ENCODE measurements at regions not wholly inside any gene's neighbourhood (a gene's known extent, or its start where the extent isn't known, plus 50 kb on each side); places are given as distances from the start of the nearest gene placed in this dataset.

GRCh38 chr12:127822809-127823411, 444.1 kb upstream of the TMEM132C start:
- TF ChIP-seq, protein P1, sequence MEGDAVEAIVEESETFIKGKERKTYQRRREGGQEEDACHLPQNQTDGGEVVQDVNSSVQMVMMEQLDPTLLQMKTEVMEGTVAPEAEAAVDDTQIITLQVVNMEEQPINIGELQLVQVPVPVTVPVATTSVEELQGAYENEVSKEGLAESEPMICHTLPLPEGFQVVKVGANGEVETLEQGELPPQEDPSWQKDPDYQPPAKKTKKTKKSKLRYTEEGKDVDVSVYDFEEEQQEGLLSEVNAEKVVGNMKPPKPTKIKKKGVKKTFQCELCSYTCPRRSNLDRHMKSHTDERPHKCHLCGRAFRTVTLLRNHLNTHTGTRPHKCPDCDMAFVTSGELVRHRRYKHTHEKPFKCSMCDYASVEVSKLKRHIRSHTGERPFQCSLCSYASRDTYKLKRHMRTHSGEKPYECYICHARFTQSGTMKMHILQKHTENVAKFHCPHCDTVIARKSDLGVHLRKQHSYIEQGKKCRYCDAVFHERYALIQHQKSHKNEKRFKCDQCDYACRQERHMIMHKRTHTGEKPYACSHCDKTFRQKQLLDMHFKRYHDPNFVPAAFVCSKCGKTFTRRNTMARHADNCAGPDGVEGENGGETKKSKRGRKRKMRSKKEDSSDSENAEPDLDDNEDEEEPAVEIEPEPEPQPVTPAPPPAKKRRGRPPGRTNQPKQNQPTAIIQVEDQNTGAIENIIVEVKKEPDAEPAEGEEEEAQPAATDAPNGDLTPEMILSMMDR (conservative IDR thresholded peaks at IDR 0.05; ENCODE audit: low read length), result no peak
- no peak for TF ChIP-seq EZH2phosphoT487 (IDR thresholded peaks at IDR 0.05; ENCODE audit: borderline replicate concordance, low read depth, low read length)
